HG03095 (cell line): ENCODE measurements at regions not wholly inside any gene's neighbourhood (a gene's known extent, or its start where the extent isn't known, plus 50 kb on each side); places are given as distances from the start of the nearest gene placed in this dataset.

Experiments used
- ATAC-seq: cut with Tn5 transposase; IDR thresholded peaks from one replicate; pipeline ENCODE4 v1.9.1; 2021; ENCODE audit warnings: moderate library complexity; ENCODE audit not compliant: unreplicated experiment

GRCh38 chr3:99542767-99543518 is 95.5 kb upstream of the COL8A1 start:
- no peak for ATAC-seq

- ATAC-seq = no peak
Observed at GRCh38 chr3:99541181-99541580, 97.2 kb upstream of the COL8A1 start.

- ATAC-seq = no peak
Observed at GRCh38 chr3:99537416-99537815, 101.0 kb upstream of the COL8A1 start.

- ATAC-seq = no peak
Observed at GRCh38 chr3:99536555-99537314, 101.7 kb upstream of the COL8A1 start.

GRCh38 chr3:99534951-99535704 is 103.3 kb upstream of the COL8A1 start:
- ATAC-seq = no peak

- peak; percentile 79 for ATAC-seq
Observed at GRCh38 chr3:99532246-99532645, 106.1 kb upstream of the COL8A1 start.

GRCh38 chr3:99529265-99529664 is 109.1 kb upstream of the COL8A1 start:
- ATAC-seq = no peak

GRCh38 chr3:99526921-99527320 is 111.5 kb upstream of the COL8A1 start:
- ATAC-seq = no peak

GRCh38 chr3:99524559-99524958 is 113.8 kb upstream of the COL8A1 start:
- no peak for ATAC-seq

GRCh38 chr3:99523431-99524127 is 114.8 kb upstream of the COL8A1 start:
- no peak for ATAC-seq

GRCh38 chr3:99522147-99522546 is 116.2 kb upstream of the COL8A1 start:
- no peak for ATAC-seq

GRCh38 chr3:99521551-99521950 is 116.8 kb upstream of the COL8A1 start:
- ATAC-seq = no peak

GRCh38 chr3:99520513-99520912 is 117.9 kb upstream of the COL8A1 start:
- no peak for ATAC-seq

GRCh38 chr3:99516936-99517335 is 121.5 kb upstream of the COL8A1 start:
- no peak for ATAC-seq

- ATAC-seq = no peak
Observed at GRCh38 chr3:99515891-99516290, 122.5 kb upstream of the COL8A1 start.

GRCh38 chr3:99509224-99509623 is 129.2 kb upstream of the COL8A1 start:
- no peak for ATAC-seq

- no peak for ATAC-seq
Observed at GRCh38 chr3:99508191-99508590, 130.2 kb upstream of the COL8A1 start.

- peak; percentile 99 for ATAC-seq
Observed at GRCh38 chr3:99505646-99506269, 132.6 kb upstream of the COL8A1 start.

GRCh38 chr3:99505200-99505599 is 133.2 kb upstream of the COL8A1 start:
- no peak for ATAC-seq

GRCh38 chr3:99504258-99504657 is 134.1 kb upstream of the COL8A1 start:
- ATAC-seq = no peak

GRCh38 chr3:99503350-99503749 is 135.0 kb upstream of the COL8A1 start:
- ATAC-seq = no peak
